ENCODE measurements at regions not wholly inside any gene's neighbourhood (a gene's known extent, or its start where the extent isn't known, plus 50 kb on each side); places are given as distances from the start of the nearest gene placed in this dataset.
"Not testable (repeated sequence)": the region's sequence is repeated elsewhere in the genome, so short reads cannot be mapped to it uniquely, and the experiment has no call there.

GRCh38 chr22:22168941-22169867 is 75.4 kb upstream of the VPREB1 start:
- no peak for DNase-seq

GRCh38 chr22:22168190-22168940 is 76.2 kb upstream of the VPREB1 start:
- DNase-seq = peak; percentile 17

- no peak for DNase-seq
Measured at GRCh38 chr22:22167791-22168189, 76.8 kb upstream of the VPREB1 start.

GRCh38 chr22:22166941-22167713 is 77.5 kb upstream of the VPREB1 start:
- no peak for DNase-seq

GRCh38 chr22:22165936-22166710 is 78.5 kb upstream of the VPREB1 start:
- DNase-seq = no peak

- DNase-seq = no peak
Measured at GRCh38 chr22:22164541-22165272, 79.9 kb upstream of the VPREB1 start.

- no peak for DNase-seq
Measured at GRCh38 chr22:22161924-22162851, 82.4 kb upstream of the VPREB1 start.

- DNase-seq = not testable (repeated sequence)
Measured at GRCh38 chr22:22160768-22161167, 83.8 kb upstream of the VPREB1 start.

- DNase-seq = no peak
Measured at GRCh38 chr22:22159384-22159783, 85.2 kb upstream of the VPREB1 start.

- DNase-seq = no peak
Measured at GRCh38 chr22:22158965-22159364, 85.6 kb upstream of the VPREB1 start.

- DNase-seq = no peak
Measured at GRCh38 chr22:22158207-22158816, 86.3 kb upstream of the VPREB1 start.

GRCh38 chr22:22157348-22157725 is 87.2 kb upstream of the VPREB1 start:
- no peak for DNase-seq

GRCh38 chr22:22156716-22157347 is 87.8 kb upstream of the VPREB1 start:
- DNase-seq = peak; percentile 57

GRCh38 chr22:22156348-22156715 is 88.3 kb upstream of the VPREB1 start:
- DNase-seq = no peak

GRCh38 chr22:22155607-22156006 is 89.0 kb upstream of the VPREB1 start:
- DNase-seq = no peak

GRCh38 chr22:22155146-22155545 is 89.4 kb upstream of the VPREB1 start:
- no peak for DNase-seq

GRCh38 chr22:22154040-22154439 is 90.5 kb upstream of the VPREB1 start:
- no peak for DNase-seq

GRCh38 chr22:22151308-22151707 is 93.3 kb upstream of the VPREB1 start:
- no peak for DNase-seq

- DNase-seq = no peak
Measured at GRCh38 chr22:22150457-22150856, 94.1 kb upstream of the VPREB1 start.

GRCh38 chr22:22148905-22149304 is 95.7 kb upstream of the VPREB1 start:
- DNase-seq = no peak

Data from HCEC 1CT (cell line).